ENCODE measurements at regions not wholly inside any gene's neighbourhood (a gene's known extent, or its start where the extent isn't known, plus 50 kb on each side); places are given as distances from the start of the nearest gene placed in this dataset.
A peak's percentile ranks its signal among the peaks of the same experiment; 100 is the strongest.
"Not testable (repeated sequence)": the region's sequence is repeated elsewhere in the genome, so short reads cannot be mapped to it uniquely, and the experiment has no call there.

- DNase-seq (ENCODE audit: low read depth in 2 of 2) = no peak
These were observed 112.6 kb downstream of the LRIG2 start for GRCh38 chr1:113185463-113186104.

- DNase-seq (ENCODE audit: low read depth in 2 of 2) = no peak
These were observed 117.1 kb downstream of the LRIG2 start for GRCh38 chr1:113190078-113190477.

GRCh38 chr1:113190930-113191329 lies 117.9 kb downstream of the LRIG2 start:
- no peak for DNase-seq (ENCODE audit: low read depth in 2 of 2)

- DNase-seq (ENCODE audit: low read depth in 2 of 2) = peak in 1 of 2 donors; percentile 39
These were observed 118.6 kb downstream of the LRIG2 start for GRCh38 chr1:113191579-113192076.

GRCh38 chr1:113192242-113192641 lies 119.2 kb downstream of the LRIG2 start:
- DNase-seq (ENCODE audit: low read depth in 2 of 2) = no peak

GRCh38 chr1:113192980-113193379 lies 120.0 kb downstream of the LRIG2 start:
- no peak for DNase-seq (ENCODE audit: low read depth in 2 of 2)

- no peak for DNase-seq (ENCODE audit: low read depth in 2 of 2)
These were observed 122.1 kb downstream of the LRIG2 start for GRCh38 chr1:113194846-113195830.

GRCh38 chr1:113197719-113198330 lies 124.8 kb downstream of the LRIG2 start:
- no peak for DNase-seq (ENCODE audit: low read depth in 2 of 2)

- no peak for DNase-seq (ENCODE audit: low read depth in 2 of 2)
These were observed 125.8 kb downstream of the LRIG2 start for GRCh38 chr1:113198806-113199205.

GRCh38 chr1:113199760-113200455 lies 126.9 kb downstream of the LRIG2 start:
- no peak for DNase-seq (ENCODE audit: low read depth in 2 of 2)

GRCh38 chr1:113201560-113201959 lies 128.6 kb downstream of the LRIG2 start:
- DNase-seq (ENCODE audit: low read depth in 2 of 2) = no peak

GRCh38 chr1:113205980-113206766 lies 133.2 kb downstream of the LRIG2 start:
- no peak for DNase-seq (ENCODE audit: low read depth in 2 of 2)

- no peak for DNase-seq (ENCODE audit: low read depth in 2 of 2)
These were observed 134.0 kb downstream of the LRIG2 start for GRCh38 chr1:113207019-113207418.

- no peak for DNase-seq (ENCODE audit: low read depth in 2 of 2)
These were observed 134.5 kb downstream of the LRIG2 start for GRCh38 chr1:113207457-113207856.

- DNase-seq (ENCODE audit: low read depth in 2 of 2) = not testable (repeated sequence)
These were observed 135.4 kb downstream of the LRIG2 start for GRCh38 chr1:113208425-113208824.

GRCh38 chr1:113210248-113210647 lies 137.2 kb downstream of the LRIG2 start:
- DNase-seq (ENCODE audit: low read depth in 2 of 2) = no peak

- no peak for DNase-seq (ENCODE audit: low read depth in 2 of 2)
These were observed 138.5 kb downstream of the LRIG2 start for GRCh38 chr1:113211467-113211866.

- DNase-seq (ENCODE audit: low read depth in 2 of 2) = no peak
These were observed 142.0 kb downstream of the LRIG2 start for GRCh38 chr1:113215015-113215414.

GRCh38 chr1:113216664-113217063 lies 143.7 kb downstream of the LRIG2 start:
- DNase-seq (ENCODE audit: low read depth in 2 of 2) = no peak

- DNase-seq (ENCODE audit: low read depth in 2 of 2) = no peak
These were observed 144.6 kb downstream of the LRIG2 start for GRCh38 chr1:113217447-113218208.

All from dermis microvascular lymphatic vessel endothelial cell (primary cell).